Fibroblast of pulmonary artery (primary cell): ENCODE measurements at regions not wholly inside any gene's neighbourhood (a gene's known extent, or its start where the extent isn't known, plus 50 kb on each side); places are given as distances from the start of the nearest gene placed in this dataset.

Experiments used
- DNase-seq: peaks from one replicate; pipeline ENCODE4 v3.0.0-alpha.2; 2010; ENCODE audit warnings: low read depth
- H3K4me3 ChIP-seq: replicated peaks from 2 replicates; pipeline ENCODE4 v1.5.1; 2011; ENCODE audit warnings: low read depth, mild to moderate bottlenecking, control low read depth, low read length, moderate library complexity
- CTCF ChIP-seq: IDR thresholded peaks from 2 replicates; pipeline ENCODE4 v1.5.1; 2011; ENCODE audit warnings: mild to moderate bottlenecking, control low read depth, low read length, inconsistent platforms; ENCODE audit errors: missing control alignments

GRCh38 chr18:29928081-29928480 lies 1114.5 kb downstream of the DSC3 start:
- no peak for TF ChIP-seq CTCF
- H3K4me3 ChIP-seq: no peak overlapping the region
- no peak for DNase-seq

- no peak for DNase-seq
- H3K4me3 ChIP-seq: no peak overlapping the region
- TF ChIP-seq CTCF: no peak
Measured at GRCh38 chr18:29925566-29925965, 1117.0 kb downstream of the DSC3 start.

GRCh38 chr18:29912351-29912750 lies 1130.2 kb downstream of the DSC3 start:
- no peak for TF ChIP-seq CTCF
- DNase-seq: no peak
- no peak overlapping the region for H3K4me3 ChIP-seq

GRCh38 chr18:29892960-29893558 lies 1149.5 kb downstream of the DSC3 start:
- TF ChIP-seq CTCF: peak; percentile 57

GRCh38 chr18:29883114-29883513 lies 1159.4 kb downstream of the DSC3 start:
- DNase-seq: no peak
- no peak for TF ChIP-seq CTCF
- H3K4me3 ChIP-seq: no peak overlapping the region

More at GRCh38 chr18:29892960-29893558, 1149.5 kb downstream of the DSC3 start:
- peak; percentile 13 for DNase-seq
- no peak overlapping the region for H3K4me3 ChIP-seq

GRCh38 chr18:29882620-29883019 lies 1159.9 kb downstream of the DSC3 start:
- DNase-seq: no peak
- H3K4me3 ChIP-seq: no peak overlapping the region
- no peak for TF ChIP-seq CTCF

GRCh38 chr18:29879763-29880162 lies 1162.8 kb downstream of the DSC3 start:
- no peak for TF ChIP-seq CTCF
- H3K4me3 ChIP-seq: no peak overlapping the region
- no peak for DNase-seq
